H9 (cell line): ENCODE measurements at regions not wholly inside any gene's neighbourhood (a gene's known extent, or its start where the extent isn't known, plus 50 kb on each side); places are given as distances from the start of the nearest gene placed in this dataset.
"Not testable (repeated sequence)": the region's sequence is repeated elsewhere in the genome, so short reads cannot be mapped to it uniquely, and the experiment has no call there.

Source experiments
- DNase-seq: peaks from one replicate; pipeline ENCODE4 v3.0.0-alpha.2; 2017
- H2AFZ ChIP-seq: one replicate; pipeline ENCODE4 v1.6.1; 2013; ENCODE audit warnings: mild to moderate bottlenecking, low read length, control low read depth, moderate library complexity
- H2AK5ac ChIP-seq: 2 replicates; pipeline ENCODE4 v1.6.1; 2013; ENCODE audit warnings: low read length, control low read depth, mixed read lengths; ENCODE audit not compliant: insufficient read length
- H2BK120ac ChIP-seq: one replicate; pipeline ENCODE4 v1.6.1; 2013; ENCODE audit warnings: low read depth, mild to moderate bottlenecking, low read length, control low read depth, inconsistent platforms; ENCODE audit not compliant: poor library complexity, severe bottlenecking
- H2BK12ac ChIP-seq: 2 replicates; pipeline ENCODE4 v1.6.1; 2013; ENCODE audit warnings: low read length, control low read depth, mixed read lengths, low read depth; ENCODE audit not compliant: insufficient read length
- H2BK15ac ChIP-seq: 2 replicates; pipeline ENCODE4 v1.6.1; 2013; ENCODE audit warnings: low read depth, low read length, control low read depth
- H2BK20ac ChIP-seq: one replicate; pipeline ENCODE4 v1.6.1; 2013; ENCODE audit warnings: low read depth, mild to moderate bottlenecking, low read length, control low read depth, inconsistent platforms; ENCODE audit not compliant: poor library complexity, severe bottlenecking
- H2BK5ac ChIP-seq: 2 replicates; pipeline ENCODE4 v1.6.1; 2013; ENCODE audit warnings: low read length, control low read depth, mixed read lengths; ENCODE audit not compliant: insufficient read length
- H3K14ac ChIP-seq: 2 replicates; pipeline ENCODE4 v1.6.1; 2013; ENCODE audit warnings: low read length, control low read depth; ENCODE audit not compliant: insufficient read depth
- H3K18ac ChIP-seq: 2 replicates; pipeline ENCODE4 v1.6.1; 2013; ENCODE audit warnings: low read depth, mild to moderate bottlenecking, mixed read lengths, low read length, control low read depth; ENCODE audit not compliant: insufficient read length
- H3K23ac ChIP-seq: 2 replicates; pipeline ENCODE4 v1.6.1; 2013; ENCODE audit warnings: low read length, control low read depth, mixed read lengths, low read depth; ENCODE audit not compliant: insufficient read length
- H3K23me2 ChIP-seq: 2 replicates; pipeline ENCODE4 v1.6.1; 2013; ENCODE audit warnings: low read depth, mild to moderate bottlenecking, mixed read lengths, low read length, control low read depth; ENCODE audit not compliant: insufficient read length, poor library complexity, severe bottlenecking
- H3K27ac ChIP-seq: 2 replicates; pipeline ENCODE4 v1.5.1; 2013; ENCODE audit warnings: low read length, control low read depth, mixed read lengths, low read depth; ENCODE audit not compliant: insufficient read length
- H3K27me3 ChIP-seq: 2 replicates; pipeline ENCODE4 v1.6.1; 2013; ENCODE audit warnings: low read length, control low read depth, inconsistent platforms; ENCODE audit not compliant: insufficient read depth
- H3K4ac ChIP-seq: 2 replicates; pipeline ENCODE4 v1.6.1; 2013; ENCODE audit warnings: low read depth, mild to moderate bottlenecking, control low read depth, inconsistent platforms, low read length, moderate library complexity
- H3K4me1 ChIP-seq: 2 replicates; pipeline ENCODE4 v1.6.1; 2013; ENCODE audit warnings: low read length, control low read depth, inconsistent platforms; ENCODE audit not compliant: insufficient read depth
- H3K4me2 ChIP-seq: 2 replicates; pipeline ENCODE4 v1.6.1; 2013; ENCODE audit warnings: low read length, control low read depth, mixed read lengths; ENCODE audit not compliant: insufficient read length, insufficient read depth
- H3K56ac ChIP-seq: 2 replicates; pipeline ENCODE4 v1.6.1; 2013; ENCODE audit warnings: low read depth, mild to moderate bottlenecking, mixed read lengths, low read length, control low read depth; ENCODE audit not compliant: insufficient read length
- H3K79me1 ChIP-seq: 2 replicates; pipeline ENCODE4 v1.6.1; 2013; ENCODE audit warnings: low read depth, mild to moderate bottlenecking, moderate library complexity, low read length, control low read depth, inconsistent platforms; ENCODE audit not compliant: insufficient read depth, poor library complexity, severe bottlenecking
- H3K79me2 ChIP-seq: 2 replicates; pipeline ENCODE4 v1.6.1; 2013; ENCODE audit warnings: low read length, control low read depth, inconsistent platforms; ENCODE audit not compliant: insufficient read depth
- H3K9ac ChIP-seq: 2 replicates; pipeline ENCODE4 v1.6.1; 2013; ENCODE audit warnings: low read length, control low read depth, mixed read lengths; ENCODE audit not compliant: insufficient read length; ENCODE audit errors: extremely low read depth
- H3K9me3 ChIP-seq: one replicate; pipeline ENCODE4 v1.6.1; 2013; ENCODE audit warnings: low read depth, low read length, inconsistent platforms; ENCODE audit not compliant: control insufficient read depth
- H3T11ph ChIP-seq: one replicate; pipeline ENCODE4 v1.6.1; 2013; ENCODE audit warnings: mild to moderate bottlenecking, low read length, control low read depth, inconsistent platforms
- H4K20me1 ChIP-seq: one replicate; pipeline ENCODE4 v1.6.1; 2013; ENCODE audit not compliant: control insufficient read depth, insufficient read length, insufficient read depth
- H4K5ac ChIP-seq: 2 replicates; pipeline ENCODE4 v1.6.1; 2013; ENCODE audit warnings: low read depth, mild to moderate bottlenecking, mixed read lengths, low read length, control low read depth; ENCODE audit not compliant: insufficient read length
- H4K8ac ChIP-seq: replicated peaks from 2 replicates; pipeline ENCODE4 v1.6.1; 2013; ENCODE audit warnings: low read length, control low read depth, mixed read lengths, low read depth; ENCODE audit not compliant: insufficient read length
- H4K91ac ChIP-seq: 2 replicates; pipeline ENCODE4 v1.6.1; 2013; ENCODE audit warnings: low read depth, mild to moderate bottlenecking, moderate library complexity, mixed read lengths, low read length, control low read depth; ENCODE audit not compliant: insufficient read length
- H3K27ac Mint-ChIP-seq, 3 experiments: 2 replicates in 2 of 3; 3 replicates in 1 of 3; pipeline ENCODE4 v1.8.0; 2020 to 2021; ENCODE audit warnings: mixed read lengths in 3 of 3, mild to moderate bottlenecking in 1 of 3, moderate library complexity in 1 of 3
- H3K27me3 Mint-ChIP-seq: 2 replicates; pipeline ENCODE4 v1.8.0; 2021; ENCODE audit warnings: low read depth, mild to moderate bottlenecking, moderate library complexity, mixed read lengths
- H3K36me3 Mint-ChIP-seq, 3 experiments: 2 replicates in 2 of 3; 3 replicates in 1 of 3; pipeline ENCODE4 v1.8.0; 2020 to 2021; ENCODE audit warnings: low read depth in 3 of 3, mixed read lengths in 3 of 3; ENCODE audit not compliant: insufficient read depth in 1 of 3
- H3K4me1 Mint-ChIP-seq, 2 experiments: 2 replicates each; pipeline ENCODE4 v1.8.0; 2020; ENCODE audit warnings: mixed read lengths in 2 of 2
- H3K4me3 Mint-ChIP-seq, 2 experiments: 2 replicates in 1 of 2; 3 replicates in 1 of 2; pipeline ENCODE4 v1.8.0; 2020 to 2021; ENCODE audit warnings: mild to moderate bottlenecking in 2 of 2, mixed read lengths in 2 of 2, moderate library complexity in 1 of 2
- H3K9me3 Mint-ChIP-seq, 2 experiments: 2 replicates in 1 of 2; 3 replicates in 1 of 2; pipeline ENCODE4 v1.8.0; 2020; ENCODE audit warnings: mild to moderate bottlenecking in 2 of 2, mixed read lengths in 2 of 2, moderate library complexity in 1 of 2
- CTCF ChIP-seq: fragments of 200-600 bp; sonication (generic); conservative IDR thresholded peaks from 3 replicates; pipeline ENCODE4 v1.8.0; 2021; ENCODE audit warnings: antibody characterized with exemption, mild to moderate bottlenecking
- WGBS: extraction: QIAGEN DNeasy Blood & Tissue Kit; methylation state at CpG from one replicate; pipeline ENCODE4 v1.1.7; 2013; ENCODE audit warnings: missing lambda C conversion rate, low lambda C conversion rate, mixed read lengths; ENCODE audit not compliant: insufficient read length; ENCODE audit errors: extremely low coverage; 5-methylcytosine and 5-hydroxymethylcytosine counted together

- Mint-ChIP-seq H3K27ac (peak overlapping the region in 2 of 3 experiments; percentile 66 to 89; a peak in 5 of 7 replicates), H3K4me3 (no peak overlapping the region), H3K27me3 (no peaks in the 10 kb centered on the region), H3K36me3 (peaks cover 0 to 15% (median 11%) of the 10 kb centered on the region in 3 experiments; a peak in 6 of 7 replicates), H3K4me1 (peaks cover 26 to 29% of the 10 kb centered on the region in 2 experiments), H3K9me3 (peaks cover 0 to 11% of the 10 kb centered on the region in 2 experiments; a peak in 3 of 5 replicates)
- H2AFZ ChIP-seq, result no peak overlapping the region
- H2BK15ac ChIP-seq, result no peak overlapping the region
- no peaks in the 10 kb centered on the region for H4K20me1 ChIP-seq
- no peak overlapping the region for H3K18ac ChIP-seq
- no peak for DNase-seq
- H4K8ac ChIP-seq, result no peak overlapping the region
- H3K4me2 ChIP-seq, result no peak overlapping the region
- no peak for TF ChIP-seq CTCF
- no peaks in the 10 kb centered on the region for H3K9me3 ChIP-seq
- H3K27ac ChIP-seq, result no peak overlapping the region
- H3K79me2 ChIP-seq, result no peaks in the 10 kb centered on the region
- H3K14ac ChIP-seq, result no peak overlapping the region
- H3T11ph ChIP-seq, result no peak overlapping the region
- no peak overlapping the region for H3K56ac ChIP-seq
- H3K23ac ChIP-seq, result no peak overlapping the region
- WGBS, result no CpG with 5 or more reads among the region's 3 CpGs
- H2BK5ac ChIP-seq, result no peak overlapping the region
- H3K27me3 ChIP-seq, result no peaks in the 10 kb centered on the region
- H3K9ac ChIP-seq, result no peak overlapping the region
- no peak overlapping the region for H2AK5ac ChIP-seq
- H4K5ac ChIP-seq, result no peak overlapping the region
- H3K79me1 ChIP-seq, result no peaks in the 10 kb centered on the region
- no peak overlapping the region for H2BK20ac ChIP-seq
- H2BK12ac ChIP-seq, result no peak overlapping the region
- no peak overlapping the region for H2BK120ac ChIP-seq
- H3K4ac ChIP-seq, result no peak overlapping the region
- no peaks in the 10 kb centered on the region for H3K23me2 ChIP-seq
- H3K4me1 ChIP-seq, result peaks cover 4% of the 10 kb centered on the region; the same call in 1 of the 2 replicates
- no peak overlapping the region for H4K91ac ChIP-seq
Observed at GRCh38 chr1:196002906-196003305, 605.3 kb downstream of the KCNT2 start.

GRCh38 chr1:196002296-196002695 is 605.9 kb downstream of the KCNT2 start:
- no CpG with 5 or more reads among the region's 4 CpGs for WGBS
- H3K4me1 ChIP-seq, H4K8ac ChIP-seq, H3K56ac ChIP-seq, H2BK5ac ChIP-seq, H4K20me1 ChIP-seq, H4K5ac ChIP-seq, H3K18ac ChIP-seq, H2AFZ ChIP-seq, H3K23me2 ChIP-seq, H3K9me3 ChIP-seq, H2AK5ac ChIP-seq, H3K27me3 ChIP-seq, H3K23ac ChIP-seq, H3K27me3 Mint-ChIP-seq, H3K27ac ChIP-seq, H3K4me2 ChIP-seq, H3T11ph ChIP-seq, H3K79me2 ChIP-seq, H3K4me3 Mint-ChIP-seq, H2BK20ac ChIP-seq, H3K14ac ChIP-seq, H2BK120ac ChIP-seq, H3K9ac ChIP-seq, H3K79me1 ChIP-seq, DNase-seq, H3K4ac ChIP-seq, H4K91ac ChIP-seq, H2BK15ac ChIP-seq, H2BK12ac ChIP-seq: not testable (repeated sequence)
- Mint-ChIP-seq H3K9me3 (peaks cover 0 to 11% of the 10 kb centered on the region in 2 experiments; a peak in 3 of 5 replicates), H3K4me1 (peaks cover 26 to 29% of the 10 kb centered on the region in 2 experiments), H3K27ac (peak overlapping the region in 1 of 3 experiments; percentile 89; a peak in 1 of 7 replicates), H3K36me3 (peaks cover 0 to 15% (median 11%) of the 10 kb centered on the region in 3 experiments; a peak in 6 of 7 replicates)
